Endothelial cell of umbilical vein (primary cell): ENCODE measurements at regions not wholly inside any gene's neighbourhood (a gene's known extent, or its start where the extent isn't known, plus 50 kb on each side); places are given as distances from the start of the nearest gene placed in this dataset.

ENCODE experiments used
- BruUV-seq: library from RNA; stranded (reverse); fragments of 400-500 nt; replicated peaks from 2 replicates; lab custom pipeline; 2021; lab: Mats Ljungman, UMichigan
- CTCF ChIA-PET: fragments of 300-600, 350-600 bp; sonication (Branson Sonifier 250); formaldehyde crosslinking; loops from one replicate; lab custom pipeline; 2021; ENCODE audit warnings: antibody characterized with exemption, inconsistent platforms; lab: Charles Lee
- POLR2A ChIA-PET: fragments of 300-600, 350-600 bp; sonication (Branson Sonifier 250); formaldehyde crosslinking; loops from one replicate; lab custom pipeline; 2021; ENCODE audit warnings: antibody characterized with exemption, inconsistent platforms; lab: Charles Lee
- DNase-seq: peaks from one replicate; pipeline ENCODE4 v3.0.0-alpha.2; 2011; ENCODE audit warnings: low read depth, low spot score
- FAIRE-seq: peaks from 2 replicates; lab custom pipeline; 2011; peaks lifted over from hg19 to GRCh38; lab: Jason Lieb, UNC
- H2AFZ ChIP-seq: 2 replicates; pipeline ENCODE4 v1.6.0; 2012; ENCODE audit warnings: low read depth, low read length, control low read depth, inconsistent platforms
- H3K27ac ChIP-seq: 2 replicates; pipeline ENCODE4 v1.5.1; 2011; ENCODE audit warnings: low read depth, mild to moderate bottlenecking, control low read depth, low read length, moderate library complexity; ENCODE audit not compliant: insufficient read depth
- H3K27me3 ChIP-seq, 2 experiments: 2 replicates each; pipeline versions ENCODE4 v1.6.0 to v1.6.1; 2011; ENCODE audit warnings: low read length in 2 of 2, mixed read lengths in 1 of 2; ENCODE audit not compliant: control insufficient read depth in 2 of 2, insufficient read depth in 2 of 2
- H3K36me3 ChIP-seq, 2 experiments: 2 replicates in 1 of 2; 3 replicates in 1 of 2; pipeline ENCODE4 v1.5.1; 2011; ENCODE audit warnings: low read length in 2 of 2, mild to moderate bottlenecking in 1 of 2, moderate library complexity in 1 of 2; ENCODE audit not compliant: control insufficient read depth in 2 of 2, insufficient read depth in 2 of 2; ENCODE audit errors: extremely low read depth in 1 of 2
- H3K4me1 ChIP-seq: 3 replicates; pipeline ENCODE4 v1.5.1; 2011; ENCODE audit warnings: mild to moderate bottlenecking, low read length; ENCODE audit not compliant: control insufficient read depth, insufficient read depth; ENCODE audit errors: extremely low read depth
- H3K4me2 ChIP-seq: 2 replicates; pipeline ENCODE4 v1.6.1; 2011; ENCODE audit warnings: low read length, control low read depth, mixed read lengths; ENCODE audit not compliant: insufficient read depth
- H3K4me3 ChIP-seq, 3 experiments: fragments of 200-600 bp in 1 of 3; sonication (generic), shearing (Covaris generic) in 1 of 3; replicated peaks in 1 of 3; 2 replicates each; pipeline ENCODE4 v1.5.1; 2011 to 2016; ENCODE audit warnings: control low read depth in 3 of 3, low read length in 3 of 3, mild to moderate bottlenecking in 2 of 3, inconsistent platforms in 1 of 3, low read depth in 1 of 3, moderate library complexity in 1 of 3; ENCODE audit not compliant: insufficient read depth in 1 of 3
- H3K79me2 ChIP-seq: 2 replicates; pipeline ENCODE4 v1.6.0; 2012; ENCODE audit warnings: low read length, inconsistent platforms; ENCODE audit not compliant: control insufficient read depth, insufficient read depth
- H3K9ac ChIP-seq: replicated peaks from 2 replicates; pipeline ENCODE3; 2011; ENCODE audit warnings: low read length, control low read depth; ENCODE audit not compliant: insufficient read depth; ENCODE audit errors: extremely low read depth
- H3K9me1 ChIP-seq: replicated peaks from 3 replicates; pipeline ENCODE4 v1.6.0; 2011; ENCODE audit warnings: mild to moderate bottlenecking, low read length; ENCODE audit not compliant: control insufficient read depth, insufficient read depth; ENCODE audit errors: extremely low read depth
- H3K9me3 ChIP-seq: replicated peaks from 2 replicates; pipeline ENCODE4 v1.5.1; 2012; ENCODE audit warnings: low read length, inconsistent platforms; ENCODE audit not compliant: control insufficient read depth, insufficient read depth
- H4K20me1 ChIP-seq: replicated peaks from 2 replicates; pipeline ENCODE3; 2011; ENCODE audit warnings: mild to moderate bottlenecking, low read length; ENCODE audit not compliant: control insufficient read depth, insufficient read depth; ENCODE audit errors: extremely low read depth
- EZH2 ChIP-seq: IDR thresholded peaks from 2 replicates; pipeline ENCODE4 v1.6.1; 2012; ENCODE audit warnings: borderline replicate concordance, low read depth, mild to moderate bottlenecking, moderate library complexity, low read length, inconsistent platforms; ENCODE audit not compliant: severe bottlenecking
- FOS ChIP-seq: IDR thresholded peaks from 2 replicates; pipeline ENCODE4 v1.6.1; 2011; ENCODE audit warnings: mild to moderate bottlenecking, low read length, moderate library complexity, borderline replicate concordance; ENCODE audit not compliant: insufficient read depth
- GATA2 ChIP-seq: IDR thresholded peaks from 2 replicates; pipeline ENCODE4 v1.7.0; 2011; ENCODE audit warnings: low read depth, mild to moderate bottlenecking, moderate library complexity, mixed read lengths, low read length; ENCODE audit not compliant: insufficient read length, insufficient read depth
- JUN ChIP-seq: IDR thresholded peaks from 2 replicates; pipeline ENCODE4 v1.6.1; 2011; ENCODE audit warnings: borderline replicate concordance, low read depth; ENCODE audit not compliant: insufficient read length, insufficient read depth
- MAX ChIP-seq: IDR thresholded peaks from 2 replicates; pipeline ENCODE4 v1.6.1; 2011; ENCODE audit not compliant: insufficient read depth, insufficient read length
- MYC ChIP-seq: IDR thresholded peaks from one replicate; pipeline ENCODE4 v1.6.1; 2011; ENCODE audit warnings: mild to moderate bottlenecking, low read depth, low read length
- POLR2A ChIP-seq: IDR thresholded peaks from 2 replicates; pipeline ENCODE4 v1.6.1; 2012; ENCODE audit warnings: low read depth, mild to moderate bottlenecking, control low read depth, low read length
- POLR2AphosphoS5 ChIP-seq: IDR thresholded peaks from 2 replicates; pipeline ENCODE4 v1.6.1; 2012; ENCODE audit warnings: low read depth, mild to moderate bottlenecking, control low read depth, low read length, moderate library complexity; ENCODE audit not compliant: insufficient read depth
- dilution Hi-C: fragments of 300-500 bp; cut with MboI; formaldehyde crosslinking; loops from one replicate; pipeline ENCODE4 v1.15.0; 2019; ENCODE audit warnings: low sequenced_read_pairs; ENCODE audit not compliant: extremely low pct_ligation_motif_present
- intact Hi-C: fragments of 100-400 bp; cut with micrococcal nuclease; formaldehyde crosslinking; loops from one replicate; pipeline ENCODE4 v1.10.0; 2022
- TF ChIP-seq, protein P1 (sequence below), 2 donors: IDR thresholded peaks; 1 replicate in 1 of 2; 2 replicates in 1 of 2; pipeline ENCODE4 v1.5.1; 2011; ENCODE audit warnings: low read length in 2 of 2, mild to moderate bottlenecking in 2 of 2, moderate library complexity in 2 of 2, control low read depth in 1 of 2, inconsistent platforms in 1 of 2, low read depth in 1 of 2; ENCODE audit not compliant: insufficient read depth in 1 of 2; ENCODE audit errors: extremely low read depth in 1 of 2

- POLR2A ChIA-PET, result no interaction called here
- DNase-seq (no peak), FAIRE-seq (no peak)
- no peaks in the 10 kb centered on the region for H3K9me3 ChIP-seq
- no TSS peak for BruUV-seq
- H3K27ac ChIP-seq, result peak overlapping the region; percentile 99
- H3K36me3 ChIP-seq, result no peaks in the 10 kb centered on the region
- no peaks in the 10 kb centered on the region for H3K27me3 ChIP-seq
- CTCF ChIA-PET, result interaction anchor here (1.2 to 9.8 kb wide), 2 partner anchors 153 to 160 kb away, joined by 5 to 450 read pairs; partner anchors contain the start of gene IL6
- H3K4me1 ChIP-seq, result peaks cover 65% of the 10 kb centered on the region
- dilution Hi-C loops (loop anchor here (25.0 kb wide), 1 partner anchor 171 kb away; the partner anchor contains the start of gene IL6), intact Hi-C loops (no loop called here)
- H4K20me1 ChIP-seq, result no peaks in the 10 kb centered on the region
- peaks cover 22% of the 10 kb centered on the region for H3K79me2 ChIP-seq
- no peak for TF ChIP-seq GATA2
- no peaks in the 10 kb centered on the region for H3K9me1 ChIP-seq
- no peak overlapping the region for H3K4me2 ChIP-seq
- H3K4me3 ChIP-seq, result no peak overlapping the region
- H2AFZ ChIP-seq, result no peak overlapping the region
- H3K9ac ChIP-seq, result peak overlapping the region; percentile 94
These were observed 66.2 kb upstream of the STEAP1B start for GRCh38 chr7:22566176-22566575.

DNA sequence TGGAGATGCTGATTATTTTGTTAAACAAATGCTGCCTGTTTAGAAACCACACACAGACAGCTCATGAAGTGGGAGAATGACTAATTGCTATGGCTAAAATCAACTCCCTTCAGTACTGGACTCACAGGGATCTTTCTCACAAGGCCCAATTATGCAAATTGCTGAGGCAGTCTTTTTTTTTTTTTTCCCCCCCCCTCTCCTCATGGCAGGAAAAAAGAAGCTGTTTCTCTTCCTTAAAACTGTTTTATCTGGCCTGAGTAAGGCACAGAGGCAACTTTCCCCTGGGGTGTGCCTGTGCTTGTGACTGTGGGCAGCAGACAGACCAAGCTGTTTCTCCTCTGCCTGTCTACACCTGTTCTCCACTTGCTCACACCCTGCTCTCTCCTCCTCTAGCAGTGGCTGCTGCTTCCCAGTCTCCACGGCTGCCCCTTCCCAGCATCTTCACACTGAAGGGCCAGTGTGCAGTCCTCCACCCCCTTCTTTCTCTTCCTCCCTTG, 65.4 kb upstream of the STEAP1B start:
- Histone ChIP-seq H3K27me3 (no peaks in the 10 kb centered on the region), H3K36me3 (no peaks in the 10 kb centered on the region), H3K9me1 (no peaks in the 10 kb centered on the region), H3K4me1 (peaks cover 72% of the 10 kb centered on the region), H3K4me2 (peak overlapping the region; percentile 88), H3K9ac (peak overlapping the region; percentile 94), H3K4me3 (peak overlapping the region in 1 of 3 experiments; percentile 70), H2AFZ (no peak overlapping the region), H3K27ac (peak overlapping the region; percentile 99), H3K9me3 (no peaks in the 10 kb centered on the region), H3K79me2 (peaks cover 22% of the 10 kb centered on the region), H4K20me1 (no peaks in the 10 kb centered on the region)
- peak; percentile 69 for DNase-seq
- ChIA-PET POLR2A (interaction anchor here (0.7 to 2.6 kb wide), 4 partner anchors 12 to 158 kb away, joined by 4 to 13 read pairs (median 8); no protein-coding TSS in a partner anchor), CTCF (interaction anchor here (0.6 to 9.8 kb wide), 8 partner anchors 13 to 218 kb away, joined by 3 to 450 read pairs (median 10); partner anchors contain the start of gene IL6)
- intact Hi-C loops (loop anchor here (1.0 to 2.0 kb wide), 4 partner anchors 12 to 449 kb away; partner anchors contain the start of gene HYCC1), dilution Hi-C loops (loop anchor here (25.0 kb wide), 1 partner anchor 172 kb away; the partner anchor contains the start of gene IL6)
- TF ChIP-seq, protein P1, sequence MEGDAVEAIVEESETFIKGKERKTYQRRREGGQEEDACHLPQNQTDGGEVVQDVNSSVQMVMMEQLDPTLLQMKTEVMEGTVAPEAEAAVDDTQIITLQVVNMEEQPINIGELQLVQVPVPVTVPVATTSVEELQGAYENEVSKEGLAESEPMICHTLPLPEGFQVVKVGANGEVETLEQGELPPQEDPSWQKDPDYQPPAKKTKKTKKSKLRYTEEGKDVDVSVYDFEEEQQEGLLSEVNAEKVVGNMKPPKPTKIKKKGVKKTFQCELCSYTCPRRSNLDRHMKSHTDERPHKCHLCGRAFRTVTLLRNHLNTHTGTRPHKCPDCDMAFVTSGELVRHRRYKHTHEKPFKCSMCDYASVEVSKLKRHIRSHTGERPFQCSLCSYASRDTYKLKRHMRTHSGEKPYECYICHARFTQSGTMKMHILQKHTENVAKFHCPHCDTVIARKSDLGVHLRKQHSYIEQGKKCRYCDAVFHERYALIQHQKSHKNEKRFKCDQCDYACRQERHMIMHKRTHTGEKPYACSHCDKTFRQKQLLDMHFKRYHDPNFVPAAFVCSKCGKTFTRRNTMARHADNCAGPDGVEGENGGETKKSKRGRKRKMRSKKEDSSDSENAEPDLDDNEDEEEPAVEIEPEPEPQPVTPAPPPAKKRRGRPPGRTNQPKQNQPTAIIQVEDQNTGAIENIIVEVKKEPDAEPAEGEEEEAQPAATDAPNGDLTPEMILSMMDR (IDR thresholded peaks at IDR 0.05; ENCODE audit: extremely low read depth in 1 of 2, insufficient read depth in 1 of 2, low read depth in 1 of 2, low read length in 2 of 2), result no peak
- no peak for TF ChIP-seq POLR2AphosphoS5
- TF ChIP-seq EZH2, result no peak
- TF ChIP-seq JUN, result peak; percentile 10
- no peak for TF ChIP-seq GATA2
- TF ChIP-seq FOS, result no peak
- TF ChIP-seq MYC, result no peak
- TF ChIP-seq MAX, result no peak
- peak; percentile 41 for TF ChIP-seq POLR2A
- peak; percentile 72 for FAIRE-seq
- BruUV-seq, result no TSS peak
